PFSK-1 (cell line): ENCODE measurements at regions not wholly inside any gene's neighbourhood (a gene's known extent, or its start where the extent isn't known, plus 50 kb on each side); places are given as distances from the start of the nearest gene placed in this dataset.

ENCODE experiments used
- FOXP2 ChIP-seq: optimal IDR thresholded peaks from 2 replicates; pipeline ENCODE3; 2011; ENCODE audit warnings: borderline replicate concordance, control low read depth, inconsistent platforms; ENCODE audit not compliant: insufficient read depth; ENCODE audit errors: extremely low read length, extremely low read depth
- POLR2AphosphoS5 ChIP-seq: IDR thresholded peaks from 2 replicates; pipeline ENCODE4 v1.6.1; 2012; ENCODE audit warnings: low read depth, mild to moderate bottlenecking, control low read depth, low read length, moderate library complexity
- REST ChIP-seq, 2 experiments: IDR thresholded peaks; 2 replicates each; pipeline versions ENCODE4 v1.6.1 to v1.8.0; 2011 to 2012; ENCODE audit warnings: low read depth in 2 of 2, low read length in 2 of 2, control low read depth in 1 of 2, inconsistent platforms in 1 of 2, mild to moderate bottlenecking in 1 of 2, moderate library complexity in 1 of 2; ENCODE audit not compliant: insufficient read depth in 1 of 2
- SIN3A ChIP-seq: IDR thresholded peaks from 2 replicates; pipeline ENCODE4 v1.6.1; 2012; ENCODE audit warnings: mild to moderate bottlenecking, low read length, moderate library complexity, borderline replicate concordance; ENCODE audit not compliant: insufficient read depth
- TAF1 ChIP-seq: IDR thresholded peaks from 2 replicates; pipeline ENCODE4 v1.6.1; 2012; ENCODE audit warnings: low read length, control low read depth, borderline replicate concordance; ENCODE audit not compliant: insufficient read depth

GRCh38 chr14:54193871-54194270 lies 202.9 kb upstream of the CDKN3 start:
- TF ChIP-seq REST (IDR thresholded peaks at IDR 0.05; ENCODE audit: insufficient read depth in 1 of 2, low read depth in 2 of 2, low read length in 2 of 2) (no peak), SIN3A (no peak), FOXP2 (no peak), POLR2AphosphoS5 (no peak), TAF1 (no peak)

- TF ChIP-seq TAF1 (no peak), SIN3A (no peak), FOXP2 (no peak), REST (IDR thresholded peaks at IDR 0.05; ENCODE audit: insufficient read depth in 1 of 2, low read depth in 2 of 2, low read length in 2 of 2) (no peak)
These were observed 202.3 kb upstream of the CDKN3 start for GRCh38 chr14:54194501-54194900.

- TF ChIP-seq REST (IDR thresholded peaks at IDR 0.05; ENCODE audit: insufficient read depth in 1 of 2, low read depth in 2 of 2, low read length in 2 of 2), result no peak
- TF ChIP-seq TAF1, result no peak
- TF ChIP-seq POLR2AphosphoS5, result no peak
- no peak for TF ChIP-seq SIN3A
- TF ChIP-seq FOXP2, result no peak
These were observed 199.4 kb upstream of the CDKN3 start for GRCh38 chr14:54197369-54197768.

GRCh38 chr14:54200726-54201125 lies 196.1 kb upstream of the CDKN3 start:
- TF ChIP-seq FOXP2, result no peak
- TF ChIP-seq SIN3A, result no peak
- no peak for TF ChIP-seq TAF1
- TF ChIP-seq POLR2AphosphoS5, result no peak
- TF ChIP-seq REST (IDR thresholded peaks at IDR 0.05; ENCODE audit: insufficient read depth in 1 of 2, low read depth in 2 of 2, low read length in 2 of 2), result no peak

- no peak for TF ChIP-seq REST (IDR thresholded peaks at IDR 0.05; ENCODE audit: insufficient read depth in 1 of 2, low read depth in 2 of 2, low read length in 2 of 2)
These were observed 194.5 kb upstream of the CDKN3 start for GRCh38 chr14:54202288-54202687.
